Epithelial cell of esophagus (primary cell): ENCODE measurements at regions not wholly inside any gene's neighbourhood (a gene's known extent, or its start where the extent isn't known, plus 50 kb on each side); places are given as distances from the start of the nearest gene placed in this dataset.

Experiments used
- DNase-seq: peaks from one replicate; pipeline ENCODE4 v3.0.0; 2010; ENCODE audit warnings: low read depth
- H3K4me3 ChIP-seq: 2 replicates; pipeline ENCODE4 v1.5.1; 2011; ENCODE audit warnings: mild to moderate bottlenecking, low read length, control low read depth
- CTCF ChIP-seq: IDR thresholded peaks from 2 replicates; pipeline ENCODE4 v1.5.1; 2011; ENCODE audit warnings: low read depth, mild to moderate bottlenecking, low read length, control low read depth, inconsistent platforms; ENCODE audit not compliant: insufficient read depth; ENCODE audit errors: missing control alignments

- H3K4me3 ChIP-seq, result no peak overlapping the region
- DNase-seq, result peak; percentile 98
- no peak for TF ChIP-seq CTCF
Observed at GRCh38 chr16:85395207-85395912, 217.8 kb upstream of the GSE1 start.

DNA sequence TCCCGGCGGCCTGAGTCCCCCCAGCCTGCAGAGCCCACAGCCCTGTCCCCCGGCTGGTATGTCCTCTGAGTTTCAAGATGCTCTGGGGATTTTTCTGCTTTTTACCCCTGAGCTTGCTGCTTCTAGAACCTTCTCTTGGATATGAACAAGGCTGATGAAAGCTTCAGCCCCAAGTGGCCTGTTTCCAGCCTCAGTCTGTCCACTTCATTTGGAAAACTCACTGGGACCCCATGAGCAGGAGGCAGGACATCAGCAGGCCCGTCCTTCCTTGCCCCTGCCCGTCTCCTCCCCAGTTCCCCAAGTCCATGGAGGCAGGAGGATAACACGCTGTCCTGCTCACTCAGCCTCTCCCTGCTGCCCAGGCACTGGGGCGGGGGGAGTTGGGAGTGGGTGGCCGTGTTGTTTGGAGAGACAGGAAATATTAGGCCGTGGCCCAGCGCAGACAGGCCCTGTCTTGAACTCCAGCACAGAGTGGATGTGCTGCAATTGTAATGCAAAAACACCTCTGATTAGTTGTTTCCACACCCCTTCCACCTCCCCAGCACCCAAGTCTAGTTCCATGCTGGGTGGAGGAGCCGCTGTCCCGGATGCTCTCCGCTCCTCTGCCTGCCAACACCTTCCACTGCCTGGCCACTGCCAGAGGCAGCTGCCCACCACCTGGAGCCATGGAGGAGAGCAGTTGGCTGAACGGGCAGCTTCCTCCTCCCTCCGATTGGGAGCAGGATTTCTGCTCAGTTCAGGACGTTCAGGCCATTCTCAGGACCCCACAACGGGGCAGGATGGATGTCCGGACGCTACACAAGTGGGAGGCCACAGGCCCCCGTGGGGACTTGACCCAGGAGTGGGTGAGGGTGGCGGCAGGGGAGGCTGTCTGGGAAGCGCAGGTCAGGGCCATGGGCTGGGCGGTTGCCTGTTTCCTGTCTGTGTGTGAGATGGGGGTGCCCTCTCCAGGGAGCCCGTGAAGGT lies 216.9 kb upstream of the GSE1 start:
- peak; percentile 91 for DNase-seq
- H3K4me3 ChIP-seq, result peak overlapping the region; percentile 10
- no peak for TF ChIP-seq CTCF

- DNase-seq, result peak; percentile 61
- peak; percentile 44 for TF ChIP-seq CTCF
Observed at GRCh38 chr16:85396879-85397871, 215.9 kb upstream of the GSE1 start.

GRCh38 chr16:85398050-85398451 lies 215.1 kb upstream of the GSE1 start:
- no peak for TF ChIP-seq CTCF
- DNase-seq, result no peak
- H3K4me3 ChIP-seq, result no peak overlapping the region

More at GRCh38 chr16:85396879-85397871, 215.9 kb upstream of the GSE1 start:
- no peak overlapping the region for H3K4me3 ChIP-seq

- no peak for DNase-seq
- no peak for TF ChIP-seq CTCF
- no peak overlapping the region for H3K4me3 ChIP-seq
Observed at GRCh38 chr16:85398688-85399582, 214.2 kb upstream of the GSE1 start.
